ENCODE measurements at regions not wholly inside any gene's neighbourhood (a gene's known extent, or its start where the extent isn't known, plus 50 kb on each side); places are given as distances from the start of the nearest gene placed in this dataset.

DNA sequence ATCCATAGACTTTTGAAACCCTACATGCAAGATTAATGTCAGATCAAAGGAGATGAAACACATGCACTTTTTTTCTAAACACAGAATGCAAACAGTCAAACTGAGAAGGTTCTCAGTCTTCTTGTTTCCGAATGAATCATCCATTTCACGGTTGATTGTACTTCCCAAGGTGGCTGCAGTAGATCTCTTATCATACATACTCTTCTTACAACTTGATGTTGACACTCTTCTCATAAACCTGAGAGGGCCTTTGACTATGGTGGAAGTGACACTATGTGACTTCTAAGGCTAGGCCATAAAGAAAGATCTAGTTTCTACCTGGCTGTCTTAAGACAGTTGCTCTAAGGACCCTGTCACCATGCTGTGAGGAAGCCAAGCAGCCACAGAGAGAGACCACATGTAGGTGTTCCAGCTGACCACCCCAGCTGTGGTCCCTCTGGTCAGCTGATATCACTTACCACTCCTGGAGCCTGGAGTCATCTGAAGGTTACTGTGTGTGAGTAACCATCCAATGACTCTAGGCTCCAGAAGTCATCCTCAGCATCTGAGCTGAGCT lies 67.2 kb upstream of the HMGA2 start:
- no peak for TF ChIP-seq CTCF (conservative IDR thresholded peaks at IDR 0.05; ENCODE audit: low read depth)
- ChIA-PET POLR2A (ENCODE audit: low non-redundant PET) (no interaction called here), CTCF (no interaction called here)
- no peak overlapping the region for H3K27ac ChIP-seq
- no peak for DNase-seq (ENCODE audit: low spot score)

GRCh38 chr12:65758401-65758800 lies 65.9 kb upstream of the HMGA2 start:
- DNase-seq (ENCODE audit: low spot score) = no peak
- no peak overlapping the region for H3K27ac ChIP-seq
- ChIA-PET POLR2A (ENCODE audit: low non-redundant PET) (no interaction called here), CTCF (no interaction called here)
- no peak for TF ChIP-seq CTCF (conservative IDR thresholded peaks at IDR 0.05; ENCODE audit: low read depth)

DNA sequence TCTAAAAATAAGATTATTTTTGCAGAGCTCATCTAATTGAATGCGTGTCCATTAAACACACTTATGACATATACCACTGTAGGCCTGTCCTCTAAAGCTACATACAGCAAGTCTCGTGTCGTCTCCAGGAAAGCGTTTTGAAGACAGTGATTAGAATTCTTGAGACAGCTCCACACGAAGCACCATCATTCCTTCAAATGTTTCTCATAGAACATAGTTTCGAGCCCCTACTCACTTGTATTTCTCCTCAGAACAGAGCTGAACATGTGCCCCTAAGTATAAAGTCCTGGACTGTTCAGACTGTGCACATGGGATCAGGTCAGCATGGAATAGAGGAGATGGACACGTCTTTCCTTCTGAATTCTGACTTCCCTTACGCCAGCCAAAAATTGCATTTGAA lies 64.5 kb upstream of the HMGA2 start:
- no peak for DNase-seq (ENCODE audit: low spot score)
- no peak overlapping the region for H3K27ac ChIP-seq
- CTCF ChIA-PET = no interaction called here
- no peak for TF ChIP-seq CTCF (conservative IDR thresholded peaks at IDR 0.05; ENCODE audit: low read depth)
- POLR2A ChIA-PET (ENCODE audit: low non-redundant PET) = no interaction called here

DNA sequence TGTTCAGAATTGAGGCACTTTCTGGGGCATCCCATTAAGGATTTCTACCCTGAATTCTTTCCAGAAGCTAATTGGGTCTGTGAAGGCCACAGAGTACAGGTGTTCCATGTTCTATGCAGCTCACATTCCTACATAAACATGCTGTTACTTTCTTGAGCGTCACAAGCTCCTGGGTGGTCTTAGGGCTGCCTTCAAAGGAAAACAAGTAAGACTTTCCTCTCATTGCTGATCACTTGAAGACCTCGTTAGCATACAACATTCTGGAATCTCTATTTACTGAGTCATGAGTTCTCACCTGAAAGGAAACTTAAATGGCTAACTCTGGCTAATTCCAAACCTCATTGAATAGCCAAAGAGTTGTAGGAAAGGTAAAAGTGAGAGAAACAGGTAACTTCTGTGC lies 63.0 kb upstream of the HMGA2 start:
- no peak for DNase-seq (ENCODE audit: low spot score)
- TF ChIP-seq CTCF (conservative IDR thresholded peaks at IDR 0.05; ENCODE audit: low read depth) = no peak
- no peak overlapping the region for H3K27ac ChIP-seq
- CTCF ChIA-PET = interaction anchor here (0.6 kb wide), 1 partner anchor 93 kb away, joined by 3 read pairs; no protein-coding TSS in a partner anchor
- POLR2A ChIA-PET (ENCODE audit: low non-redundant PET) = no interaction called here

DNA sequence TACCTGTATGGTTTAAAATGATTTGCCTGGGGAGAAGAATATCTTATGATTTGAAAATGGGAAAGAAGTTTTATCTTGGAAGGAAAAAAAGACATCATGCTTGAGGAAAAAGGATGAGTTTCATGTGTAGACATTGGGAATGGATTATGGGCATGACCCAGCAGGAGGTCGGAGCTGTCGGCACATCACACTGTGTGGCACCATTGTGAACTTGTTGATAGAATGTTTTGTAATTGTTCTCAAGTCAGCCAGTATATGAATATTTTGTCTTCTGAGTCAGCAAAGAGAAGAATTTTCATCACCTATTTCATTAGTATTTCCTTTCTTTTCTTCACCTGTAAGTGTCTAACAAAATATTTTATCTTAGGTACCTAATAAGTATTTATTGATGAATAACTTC lies 60.0 kb upstream of the HMGA2 start:
- ChIA-PET POLR2A (ENCODE audit: low non-redundant PET) (no interaction called here), CTCF (interaction anchor here (0.5 to 1.4 kb wide), 2 partner anchors 22 to 443 kb away, joined by 3 to 4 read pairs; no protein-coding TSS in a partner anchor)
- no peak for DNase-seq (ENCODE audit: low spot score)

GRCh38 chr12:65765436-65765813 lies 58.9 kb upstream of the HMGA2 start:
- TF ChIP-seq CTCF (conservative IDR thresholded peaks at IDR 0.05; ENCODE audit: low read depth) = no peak
- DNase-seq (ENCODE audit: low spot score) = peak; percentile 81
- ChIA-PET CTCF (interaction anchor here (0.6 to 1.4 kb wide), 4 partner anchors 23 to 462 kb away, joined by 3 to 4 read pairs (median 4); no protein-coding TSS in a partner anchor), POLR2A (ENCODE audit: low non-redundant PET) (no interaction called here)
- H3K27ac ChIP-seq = no peak overlapping the region

More for the DNA sequence above, 60.0 kb upstream of the HMGA2 start:
- TF ChIP-seq CTCF (conservative IDR thresholded peaks at IDR 0.05; ENCODE audit: low read depth) = no peak
- peak overlapping the region; percentile 88 for H3K27ac ChIP-seq

Measured in RWPE1 (cell line).